Fibroblast of lung (primary cell): ENCODE measurements at regions not wholly inside any gene's neighbourhood (a gene's known extent, or its start where the extent isn't known, plus 50 kb on each side); places are given as distances from the start of the nearest gene placed in this dataset.

ENCODE experiments used
- CTCF ChIP-seq, 2 donors: IDR thresholded peaks in 1 of 2; conservative IDR thresholded peaks in 1 of 2; 1 replicate in 1 of 2; 2 replicates in 1 of 2; pipeline ENCODE4 v1.5.1; 2011 to 2012; ENCODE audit warnings: low read length in 2 of 2, control low read depth in 1 of 2, inconsistent platforms in 1 of 2, low read depth in 1 of 2, mild to moderate bottlenecking in 1 of 2
- EZH2 ChIP-seq: IDR thresholded peaks from 2 replicates; pipeline ENCODE4 v1.5.1; 2012; ENCODE audit warnings: low read length, control low read depth, mild to moderate bottlenecking; ENCODE audit errors: missing control alignments

GRCh38 chr7:145893925-145894535 is 222.6 kb upstream of the CNTNAP2 start:
- TF ChIP-seq CTCF (conservative IDR thresholded peaks at IDR 0.05 in 1 of 2, IDR thresholded peaks at IDR 0.05 in 1 of 2; ENCODE audit: low read depth in 1 of 2, low read length in 2 of 2) (no peak), EZH2 (no peak)
